Hepatocyte (in vitro differentiated cells): ENCODE measurements at regions not wholly inside any gene's neighbourhood (a gene's known extent, or its start where the extent isn't known, plus 50 kb on each side); places are given as distances from the start of the nearest gene placed in this dataset.

ENCODE experiments used
- CTCF ChIP-seq: fragments of 200-600 bp; sonication (generic); IDR thresholded peaks from 2 replicates; pipeline ENCODE4 v1.5.1; 2016; ENCODE audit warnings: antibody characterized with exemption, mild to moderate bottlenecking; ENCODE audit not compliant: poor library complexity
- EZH2 ChIP-seq: fragments of 200-600 bp; sonication (generic); IDR thresholded peaks from 2 replicates; pipeline ENCODE4 v1.6.1; 2016; ENCODE audit warnings: antibody characterized with exemption, mild to moderate bottlenecking, borderline replicate concordance
- EZH2phosphoT487 ChIP-seq: fragments of 200-600 bp; sonication (generic); IDR thresholded peaks from one replicate; pipeline ENCODE4 v1.6.1; 2018; ENCODE audit warnings: antibody characterized with exemption, mild to moderate bottlenecking, low read depth, moderate library complexity; ENCODE audit not compliant: unreplicated experiment, severe bottlenecking

GRCh38 chr4:171717231-171717741, 95.9 kb upstream of the GALNTL6 start:
- TF ChIP-seq CTCF (no peak), EZH2 (no peak), EZH2phosphoT487 (no peak)
